Kasumi-1 (cell line): ENCODE measurements at regions not wholly inside any gene's neighbourhood (a gene's known extent, or its start where the extent isn't known, plus 50 kb on each side); places are given as distances from the start of the nearest gene placed in this dataset.

Source experiments
- DNase-seq, 2 experiments: peaks; one replicate each; lab custom pipeline; 2025; lab: John Stamatoyannopoulos, UW

DNA sequence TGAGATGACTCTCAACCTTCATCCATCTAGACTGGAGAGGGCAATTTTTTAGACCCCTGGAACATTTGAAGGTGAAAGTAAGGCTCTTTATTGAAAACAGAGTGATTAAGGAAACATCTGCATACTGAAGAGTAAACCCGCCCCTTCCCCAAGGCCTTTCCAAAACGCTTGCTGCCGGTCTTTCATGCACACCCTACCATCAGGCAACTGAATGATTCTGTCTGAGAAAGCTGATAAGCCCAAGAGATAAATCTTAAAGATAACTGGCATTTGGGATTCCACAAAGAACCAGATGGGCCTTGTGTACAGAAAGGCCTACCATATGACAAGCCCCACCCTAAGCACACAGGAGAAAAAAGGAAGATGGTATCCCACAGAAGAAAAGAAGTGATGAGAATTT, 54.4 kb upstream of the PIK3R1 start:
- no peak for DNase-seq

- DNase-seq = no peak
Observed at GRCh38 chr5:68159224-68159951, 56.2 kb upstream of the PIK3R1 start.

GRCh38 chr5:68155940-68156339, 59.6 kb upstream of the PIK3R1 start:
- DNase-seq = no peak

DNA sequence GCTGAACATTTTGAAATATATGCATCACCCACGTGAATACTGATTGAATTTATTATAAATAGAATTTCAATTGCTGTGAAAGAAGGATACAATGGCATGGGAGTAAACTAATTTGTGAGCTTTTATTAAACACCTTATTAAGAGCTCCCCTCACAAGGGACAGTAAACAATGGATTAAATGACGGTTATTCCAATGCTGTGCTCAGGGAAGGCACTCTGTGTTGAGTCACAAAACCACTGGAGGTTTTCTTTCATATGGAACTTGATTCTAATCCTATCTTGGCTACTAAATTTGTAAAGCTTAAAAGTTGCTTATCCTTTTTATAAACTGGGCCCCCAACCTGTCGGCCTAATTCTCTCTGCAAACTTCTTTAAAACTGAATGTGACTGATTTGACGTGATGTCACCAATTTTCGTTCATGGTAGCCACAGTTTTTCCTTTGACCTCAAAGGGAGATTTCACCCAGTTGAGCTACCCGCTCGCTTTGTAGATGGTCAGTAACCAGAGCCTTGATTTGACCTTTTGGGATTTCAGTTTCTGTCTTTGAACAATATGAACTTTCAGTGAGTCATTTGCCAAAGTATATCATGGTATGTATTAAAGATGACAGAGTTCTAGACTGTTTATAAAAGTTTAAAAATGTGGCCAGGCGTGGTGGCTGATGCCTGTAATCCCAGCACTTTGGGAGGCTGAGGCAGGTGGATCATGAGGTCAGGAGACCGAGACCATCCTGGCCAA, 61.3 kb upstream of the PIK3R1 start:
- no peak for DNase-seq

DNA sequence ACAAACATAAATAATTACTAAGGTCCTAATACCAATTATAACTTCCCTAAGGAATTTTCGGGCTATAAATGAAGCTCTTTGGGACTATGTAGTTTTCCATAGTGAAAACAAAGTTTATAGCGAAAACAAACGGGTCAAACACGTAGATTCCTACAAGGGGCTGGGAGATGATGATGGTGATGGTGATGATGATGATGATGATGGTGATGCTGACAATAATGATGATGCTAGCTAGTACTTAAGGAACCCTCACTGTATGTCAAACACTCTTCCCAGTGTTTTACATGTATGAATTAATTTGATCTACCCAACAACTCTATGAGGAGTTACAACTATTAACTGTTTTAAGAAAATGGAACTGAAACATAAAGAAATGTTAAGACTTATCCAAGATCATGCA, 63.7 kb upstream of the PIK3R1 start:
- DNase-seq = no peak

DNA sequence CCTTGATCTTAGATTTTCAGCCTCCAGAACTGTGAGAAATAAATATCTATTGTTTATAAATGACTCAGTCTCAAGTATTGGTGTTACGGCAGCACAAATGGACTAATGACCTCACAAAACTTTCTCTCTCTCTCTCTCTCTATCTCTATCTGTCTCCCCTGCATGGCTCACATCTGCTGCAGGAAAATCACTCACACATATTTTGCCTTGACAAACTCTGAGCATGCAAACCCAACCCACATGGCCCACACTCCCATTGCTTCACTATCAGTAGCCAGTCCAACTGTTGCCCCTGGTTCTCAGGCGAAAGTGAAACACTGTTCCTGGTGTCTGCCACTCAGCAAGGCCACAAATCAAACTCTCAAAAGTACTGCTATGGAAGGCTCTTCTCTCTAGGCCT, 66.4 kb upstream of the PIK3R1 start:
- DNase-seq = no peak

DNA sequence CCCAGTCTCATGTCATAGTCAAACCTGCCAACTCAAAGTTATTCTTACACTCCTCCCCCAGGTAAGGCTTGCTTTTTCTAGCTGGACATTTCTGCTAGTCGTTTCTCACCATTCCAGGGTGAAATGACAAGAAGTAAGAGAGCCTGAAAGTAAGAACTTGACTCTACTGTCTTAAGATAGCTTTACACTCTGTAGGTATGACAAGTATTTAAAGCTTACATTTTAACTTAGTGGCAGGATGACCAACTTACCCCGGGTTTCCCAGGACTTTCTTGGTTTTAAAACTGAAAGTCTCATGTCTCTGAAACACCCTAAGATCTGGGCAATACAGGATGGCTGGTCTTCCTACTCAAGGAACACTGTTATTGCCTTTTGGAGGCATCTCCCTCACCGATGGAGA, 67.5 kb upstream of the PIK3R1 start:
- DNase-seq = no peak

GRCh38 chr5:68147659-68148058, 67.9 kb upstream of the PIK3R1 start:
- no peak for DNase-seq

- no peak for DNase-seq
Observed at GRCh38 chr5:68141494-68141893, 74.1 kb upstream of the PIK3R1 start.

- no peak for DNase-seq
Observed at GRCh38 chr5:68140763-68141162, 74.8 kb upstream of the PIK3R1 start.

- DNase-seq = no peak
Observed at GRCh38 chr5:68139611-68140441, 75.7 kb upstream of the PIK3R1 start.

DNA sequence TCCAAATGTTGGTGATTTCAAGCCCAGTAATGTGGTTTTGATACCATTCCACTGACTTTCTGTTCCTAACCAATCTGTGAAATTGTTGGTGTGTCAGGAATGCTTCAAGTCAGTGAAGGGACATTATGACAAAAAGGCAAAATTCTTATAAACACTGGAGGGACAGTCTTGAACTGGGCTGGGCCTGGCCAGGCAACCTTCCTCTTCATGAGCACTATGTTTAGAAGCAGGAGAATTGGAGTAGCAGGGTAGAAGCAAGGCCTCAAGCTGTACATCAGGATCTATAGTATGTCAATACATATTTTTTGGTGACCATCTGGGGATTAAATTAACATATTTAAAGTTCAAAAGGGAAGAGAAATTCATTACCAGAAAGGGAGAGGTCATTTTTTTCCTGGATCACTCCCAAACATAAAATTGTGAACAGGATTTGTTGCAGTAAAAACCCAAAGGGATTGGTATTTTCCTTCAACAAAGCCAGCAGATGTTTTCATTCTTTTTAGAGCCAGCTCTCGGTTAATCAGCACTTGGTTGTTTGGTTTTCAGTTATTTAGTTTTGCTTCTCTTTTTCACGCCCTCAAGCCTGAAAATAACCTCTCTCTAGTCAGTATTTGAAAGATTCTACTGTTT, 77.9 kb upstream of the PIK3R1 start:
- no peak for DNase-seq

- DNase-seq = no peak
Observed at GRCh38 chr5:68134669-68135313, 80.8 kb upstream of the PIK3R1 start.

- DNase-seq = no peak
Observed at GRCh38 chr5:68134033-68134668, 81.4 kb upstream of the PIK3R1 start.

DNA sequence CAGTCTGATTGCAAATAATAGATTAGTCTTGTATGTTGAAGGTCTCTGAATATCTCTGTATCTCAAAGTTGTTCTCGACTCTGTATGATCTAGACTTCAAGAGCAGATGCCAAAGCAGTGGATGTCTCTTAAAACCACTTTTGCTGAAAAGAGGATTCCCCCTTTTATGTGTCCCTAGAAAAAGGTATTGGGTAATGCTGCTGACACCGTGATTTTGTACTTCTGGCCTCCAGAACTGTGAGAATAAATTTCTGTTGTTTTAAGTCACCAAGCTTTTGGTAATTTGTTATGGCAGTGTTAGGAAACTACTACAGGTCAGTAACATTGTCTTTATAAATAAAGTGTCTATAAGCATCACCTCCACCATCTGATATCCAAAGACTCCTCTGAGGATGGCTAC, 85.3 kb upstream of the PIK3R1 start:
- no peak for DNase-seq

DNA sequence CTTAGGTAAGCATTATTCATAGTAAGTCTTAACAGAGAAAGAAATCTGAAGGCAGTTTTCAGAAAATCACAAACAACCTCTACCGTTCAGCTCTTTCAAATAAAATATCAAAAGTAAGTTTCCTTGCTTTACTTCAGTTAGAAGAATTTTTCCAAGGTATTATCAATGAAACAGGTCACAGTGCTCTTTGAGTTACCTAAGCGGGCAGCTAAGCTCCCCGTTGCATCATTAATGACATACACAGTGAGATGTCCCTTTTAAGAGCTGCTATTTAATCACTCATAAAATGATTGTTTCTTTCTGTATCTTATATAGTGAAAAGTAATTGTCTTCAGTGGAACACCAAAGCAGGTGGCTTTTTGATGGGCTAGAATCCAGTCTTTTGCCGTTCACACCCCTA, 86.2 kb upstream of the PIK3R1 start:
- no peak for DNase-seq

GRCh38 chr5:68126886-68127285, 88.7 kb upstream of the PIK3R1 start:
- no peak for DNase-seq

DNA sequence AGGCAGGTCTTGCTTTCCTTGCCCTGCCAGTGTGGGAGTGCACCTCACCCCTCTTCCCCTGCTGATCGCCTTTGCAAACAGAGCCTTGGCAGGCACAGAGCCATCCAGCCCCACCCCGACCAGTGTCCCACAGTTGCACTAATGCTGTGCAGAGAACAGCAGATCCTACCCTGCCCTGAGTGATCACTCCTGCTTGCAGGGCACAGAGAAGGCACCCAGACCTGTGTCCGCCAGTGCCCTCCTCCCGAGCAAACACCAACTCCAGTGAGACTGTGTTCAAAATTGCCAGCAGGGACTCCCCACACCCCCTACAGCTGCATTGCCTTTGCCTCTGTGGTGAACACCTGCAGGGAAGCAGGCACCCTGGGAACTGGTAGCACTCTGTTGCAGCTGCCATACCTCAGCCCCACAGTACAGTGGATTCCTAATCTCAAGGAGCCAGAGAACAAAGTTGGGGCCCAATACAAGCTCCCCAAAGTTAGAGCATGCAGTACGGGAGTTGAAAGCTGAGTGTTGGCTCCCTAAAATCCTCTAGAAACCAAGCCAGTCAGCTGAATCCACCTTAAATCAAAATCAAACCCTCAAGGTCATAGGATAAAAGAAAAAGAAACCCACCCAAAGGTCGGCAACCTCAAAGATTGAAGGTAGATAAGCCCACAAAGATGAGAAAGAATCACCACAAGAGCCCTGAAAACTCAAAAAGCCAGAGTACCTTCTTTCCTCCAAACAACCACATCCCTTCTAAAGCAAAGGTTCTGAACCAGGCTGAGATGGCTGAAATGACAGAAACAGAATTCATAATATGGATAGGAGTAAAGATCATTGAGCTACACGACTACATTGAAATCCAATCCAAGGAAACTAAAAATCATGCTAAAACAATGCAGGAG, 92.9 kb upstream of the PIK3R1 start:
- no peak for DNase-seq

DNA sequence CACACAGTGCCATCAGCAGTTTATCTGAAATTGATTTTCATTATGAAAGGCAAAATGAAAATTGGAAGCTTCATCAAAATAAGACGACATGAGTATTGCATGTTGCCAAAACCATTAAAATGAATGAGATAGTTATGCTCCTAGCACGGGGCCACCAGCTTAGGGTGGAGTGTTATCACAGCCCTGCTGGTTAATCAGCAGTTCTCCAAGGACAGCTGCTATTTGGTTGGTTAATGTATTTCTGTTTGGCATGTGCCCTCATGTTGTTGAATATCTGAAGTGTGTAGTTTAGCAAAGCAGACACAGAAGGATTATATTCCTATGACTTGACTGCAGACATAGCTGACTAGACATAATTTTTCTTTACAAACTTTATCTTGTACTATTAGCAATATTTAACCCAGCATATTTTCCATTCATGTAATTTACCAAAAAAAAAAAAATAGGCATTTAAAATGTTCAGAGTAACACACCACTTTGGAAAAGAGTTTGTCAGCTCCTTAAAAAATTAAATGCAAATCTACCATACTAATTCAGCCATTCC, 98.6 kb upstream of the PIK3R1 start:
- no peak for DNase-seq

DNA sequence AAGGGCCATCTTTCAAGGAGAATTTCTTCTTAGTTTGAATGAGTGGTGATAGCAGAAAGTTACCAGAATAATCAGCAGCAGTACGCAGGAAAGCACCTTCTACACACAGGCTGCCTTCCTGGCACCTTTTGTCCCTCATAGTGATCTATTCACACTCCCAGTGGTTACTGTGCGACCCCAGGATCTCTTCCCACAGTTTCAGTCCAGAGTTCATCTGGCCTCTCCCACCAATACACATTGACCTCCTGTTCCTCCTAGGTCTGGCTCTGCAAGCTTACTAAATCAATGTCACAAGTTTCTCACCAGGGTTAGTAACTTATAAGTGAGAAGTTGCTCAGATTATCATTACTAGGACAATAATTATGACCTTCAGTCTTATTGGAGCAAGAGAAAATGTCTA, 99.1 kb upstream of the PIK3R1 start:
- DNase-seq = no peak
